IMR-90 (cell line): ENCODE measurements at regions not wholly inside any gene's neighbourhood (a gene's known extent, or its start where the extent isn't known, plus 50 kb on each side); places are given as distances from the start of the nearest gene placed in this dataset.

Experiments
- ATAC-seq: fragments of 200-7000 bp; cut with Tn5 transposase; 2 replicates; pipeline ENCODE4 v1.9.1; 2020; ENCODE audit warnings: low read depth, mild to moderate bottlenecking, moderate library complexity
- BruUV-seq: library from RNA; stranded (reverse); fragments of 400-500 nt; replicated peaks from 2 replicates; lab custom pipeline; 2021; lab: Mats Ljungman, UMichigan
- CTCF ChIA-PET: fragments of 300-600 bp; formaldehyde crosslinking; extraction: SDS; loops from one replicate; lab custom pipeline; 2021; ENCODE audit warnings: antibody characterized with exemption; lab: Yijun Ruan, JAX
- POLR2A ChIA-PET: fragments of 300-600 bp; sonication (Branson Sonifier 250); formaldehyde crosslinking; loops from one replicate; lab custom pipeline; 2022; ENCODE audit warnings: antibody characterized with exemption; ENCODE audit not compliant: unreplicated experiment; lab: Charles Lee
- DNase-seq: peaks from one replicate; pipeline ENCODE4 v3.0.0; 2013
- H2AFZ ChIP-seq: replicated peaks from 2 replicates; pipeline ENCODE3; 2013; ENCODE audit warnings: low read length, mild to moderate bottlenecking; ENCODE audit not compliant: poor library complexity
- H2AK5ac ChIP-seq: 2 replicates; pipeline ENCODE4 v1.6.1; 2013; ENCODE audit warnings: low read depth, low read length, inconsistent platforms
- H2AK9ac ChIP-seq: replicated peaks from 2 replicates; pipeline ENCODE3; 2013; ENCODE audit warnings: mild to moderate bottlenecking, low read depth, low read length, moderate library complexity; ENCODE audit not compliant: poor library complexity
- H2BK120ac ChIP-seq: 2 replicates; pipeline ENCODE4 v1.6.1; 2013; ENCODE audit warnings: low read depth, low read length, inconsistent platforms
- H2BK15ac ChIP-seq: 3 replicates; pipeline ENCODE4 v1.6.1; 2013; ENCODE audit warnings: low read depth, low read length, inconsistent platforms
- H2BK20ac ChIP-seq: 2 replicates; pipeline ENCODE4 v1.6.1; 2013; ENCODE audit warnings: low read depth, mild to moderate bottlenecking, inconsistent platforms, low read length, moderate library complexity
- H2BK5ac ChIP-seq: 2 replicates; pipeline ENCODE4 v1.6.1; 2013; ENCODE audit warnings: mild to moderate bottlenecking, low read depth, low read length, inconsistent platforms; ENCODE audit not compliant: poor library complexity, severe bottlenecking
- H3K14ac ChIP-seq: replicated peaks from 2 replicates; pipeline ENCODE4 v1.6.1; 2013; ENCODE audit warnings: low read depth, low read length, inconsistent platforms
- H3K18ac ChIP-seq: 2 replicates; pipeline ENCODE4 v1.6.1; 2013; ENCODE audit warnings: low read depth, low read length, control low read depth
- H3K23ac ChIP-seq: 2 replicates; pipeline ENCODE4 v1.6.1; 2013; ENCODE audit warnings: low read depth, low read length, inconsistent platforms
- H3K27ac ChIP-seq: 2 replicates; pipeline ENCODE4 v1.5.1; 2013; ENCODE audit warnings: mild to moderate bottlenecking, control low read depth, low read length; ENCODE audit not compliant: insufficient read depth
- H3K27me3 ChIP-seq: 2 replicates; pipeline ENCODE4 v1.6.1; 2013; ENCODE audit warnings: low read length; ENCODE audit not compliant: control insufficient read depth, insufficient read depth
- H3K36me3 ChIP-seq: 2 replicates; pipeline ENCODE4 v1.6.1; 2013; ENCODE audit warnings: low read length, mixed read lengths; ENCODE audit not compliant: control insufficient read depth, insufficient read depth
- H3K4ac ChIP-seq: 2 replicates; pipeline ENCODE4 v1.6.1; 2013; ENCODE audit warnings: low read depth, low read length, inconsistent platforms
- H3K4me1 ChIP-seq: 2 replicates; pipeline ENCODE4 v1.6.1; 2013; ENCODE audit warnings: low read length, mixed read lengths; ENCODE audit not compliant: control insufficient read depth, insufficient read depth
- H3K4me2 ChIP-seq: 2 replicates; pipeline ENCODE4 v1.6.1; 2013; ENCODE audit warnings: low read depth, mild to moderate bottlenecking, control low read depth, low read length, moderate library complexity
- H3K4me3 ChIP-seq: 2 replicates; pipeline ENCODE4 v1.5.1; 2013; ENCODE audit warnings: low read depth, mild to moderate bottlenecking, control low read depth, low read length, moderate library complexity; ENCODE audit not compliant: insufficient read depth
- H3K56ac ChIP-seq: 2 replicates; pipeline ENCODE4 v1.6.1; 2013; ENCODE audit warnings: low read length, inconsistent platforms; ENCODE audit not compliant: insufficient read depth; ENCODE audit errors: extremely low read depth
- H3K79me1 ChIP-seq, 2 experiments: 2 replicates each; pipeline ENCODE4 v1.6.1; 2013; ENCODE audit warnings: low read length in 2 of 2, inconsistent platforms in 1 of 2, low read depth in 1 of 2
- H3K9ac ChIP-seq: 2 replicates; pipeline ENCODE4 v1.6.1; 2013; ENCODE audit warnings: low read depth, low read length, control low read depth
- H3K9me1 ChIP-seq: 2 replicates; pipeline ENCODE4 v1.6.1; 2013; ENCODE audit warnings: low read length, inconsistent platforms; ENCODE audit not compliant: insufficient read depth
- H3K9me3 ChIP-seq: 2 replicates; pipeline ENCODE4 v1.6.1; 2013; ENCODE audit warnings: low read length; ENCODE audit not compliant: control insufficient read depth, insufficient read depth
- H4K20me1 ChIP-seq: 2 replicates; pipeline ENCODE4 v1.6.1; 2013; ENCODE audit warnings: low read length, inconsistent platforms; ENCODE audit not compliant: insufficient read depth
- H4K5ac ChIP-seq: 2 replicates; pipeline ENCODE4 v1.6.1; 2013; ENCODE audit warnings: mild to moderate bottlenecking, low read depth, low read length, control low read depth
- H4K8ac ChIP-seq, 2 experiments: 2 replicates each; pipeline ENCODE4 v1.6.1; 2013; ENCODE audit warnings: low read depth in 2 of 2, low read length in 2 of 2, control low read depth in 1 of 2, inconsistent platforms in 1 of 2
- H4K91ac ChIP-seq: 2 replicates; pipeline ENCODE4 v1.6.1; 2013; ENCODE audit warnings: low read depth, low read length, inconsistent platforms; ENCODE audit not compliant: insufficient read depth
- BHLHE40 ChIP-seq: fragments of 150-350 bp; IDR thresholded peaks from 2 replicates; pipeline ENCODE4 v1.6.1; 2016; ENCODE audit warnings: mild to moderate bottlenecking, low read depth, low read length
- CEBPB ChIP-seq: IDR thresholded peaks from 2 replicates; pipeline ENCODE4 v1.6.1; 2012; ENCODE audit warnings: low read depth, low read length, improper control_type of control experiment
- CHD1 ChIP-seq: IDR thresholded peaks from 2 replicates; pipeline ENCODE4 v1.6.1; 2012; ENCODE audit warnings: low read depth, low read length, improper control_type of control experiment
- CTCF ChIP-seq: conservative IDR thresholded peaks from 2 replicates; pipeline ENCODE4 v1.5.1; 2012; ENCODE audit warnings: mild to moderate bottlenecking, low read depth, low read length, improper control_type of control experiment
- ELK1 ChIP-seq: fragments of 150-350 bp; IDR thresholded peaks from 2 replicates; pipeline ENCODE4 v1.6.1; 2016; ENCODE audit warnings: low read depth, mild to moderate bottlenecking, low read length, moderate library complexity, borderline replicate concordance
- FOS ChIP-seq: fragments of 150-350 bp; IDR thresholded peaks from 2 replicates; pipeline ENCODE4 v1.6.1; 2016; ENCODE audit warnings: low read depth, low read length
- MAFK ChIP-seq: IDR thresholded peaks from 2 replicates; pipeline ENCODE4 v1.6.1; 2012; ENCODE audit warnings: low read depth, low read length, improper control_type of control experiment
- MAZ ChIP-seq: IDR thresholded peaks from 2 replicates; pipeline ENCODE4 v1.6.1; 2012; ENCODE audit warnings: low read depth, mild to moderate bottlenecking, low read length, improper control_type of control experiment, moderate library complexity, borderline replicate concordance
- MXI1 ChIP-seq: IDR thresholded peaks from 2 replicates; pipeline ENCODE4 v1.6.1; 2012; ENCODE audit warnings: low read depth, mild to moderate bottlenecking, low read length, moderate library complexity, borderline replicate concordance
- NFE2L2 ChIP-seq: fragments of 150-350 bp; IDR thresholded peaks from 2 replicates; pipeline ENCODE4 v1.6.1; 2016; ENCODE audit warnings: low read depth, mild to moderate bottlenecking, low read length
- POLR2A ChIP-seq: IDR thresholded peaks from 2 replicates; pipeline ENCODE4 v1.6.1; 2012; ENCODE audit warnings: mild to moderate bottlenecking, low read depth, low read length
- RAD21 ChIP-seq: IDR thresholded peaks from 2 replicates; pipeline ENCODE4 v1.6.1; 2012; ENCODE audit warnings: low read length, improper control_type of control experiment
- RCOR1 ChIP-seq: IDR thresholded peaks from 2 replicates; pipeline ENCODE4 v1.6.1; 2012; ENCODE audit warnings: mild to moderate bottlenecking, low read length, improper control_type of control experiment; ENCODE audit not compliant: insufficient replicate concordance
- RFX5 ChIP-seq: IDR thresholded peaks from 2 replicates; pipeline ENCODE4 v1.8.0; 2012; ENCODE audit warnings: low read depth, mild to moderate bottlenecking, low read length, moderate library complexity
- SMC3 ChIP-seq: fragments of 150-350 bp; IDR thresholded peaks from 2 replicates; pipeline ENCODE4 v1.6.1; 2016; ENCODE audit warnings: low read depth, mild to moderate bottlenecking, antibody characterized with exemption, low read length, moderate library complexity
- USF2 ChIP-seq: fragments of 150-350 bp; IDR thresholded peaks from 2 replicates; pipeline ENCODE4 v1.6.1; 2017; ENCODE audit warnings: mild to moderate bottlenecking, antibody characterized with exemption, low read length, low read depth
- WGBS, 2 experiments: methylation state at CpG; one replicate each; pipeline versions ENCODE4 v1.1.5 to v1.1.7; 2013; ENCODE audit warnings: missing lambda C conversion rate in 2 of 2; ENCODE audit not compliant: insufficient read length in 1 of 2; ENCODE audit errors: extremely low coverage in 2 of 2; 5-methylcytosine and 5-hydroxymethylcytosine counted together
- dilution Hi-C: fragments of 300-500 bp; cut with HindIII; formaldehyde crosslinking; loops from one replicate; pipeline ENCODE4 v1.14.3; 2018; ENCODE audit warnings: low sequenced_read_pairs; ENCODE audit not compliant: unreplicated experiment
- in situ Hi-C: fragments of 300-500 bp; cut with MboI; formaldehyde crosslinking; loops from 3 replicates; pipeline ENCODE4 v1.14.3; 2019; ENCODE audit warnings: low sequenced_read_pairs, inconsistent platforms, mixed read lengths
- intact Hi-C: fragments of 100-400 bp; cut with micrococcal nuclease; formaldehyde crosslinking; loops from 2 replicates; pipeline ENCODE4 v1.10.0; 2022

- Histone ChIP-seq H3K23ac (no peak overlapping the region; the same call in 1 of the 2 replicates), H3K4me2 (peak overlapping the region; percentile 71; the same call in 1 of the 2 replicates), H2BK120ac (no peak overlapping the region), H3K14ac (no peak overlapping the region), H4K8ac (no peak overlapping the region), H4K5ac (no peak overlapping the region), H3K18ac (no peak overlapping the region), H3K9me1 (no peaks in the 10 kb centered on the region), H2BK5ac (no peak overlapping the region), H3K79me1 (no peaks in the 10 kb centered on the region), H2AK5ac (no peak overlapping the region), H3K56ac (no peak overlapping the region), H3K4me1 (no peaks in the 10 kb centered on the region), H4K20me1 (no peaks in the 10 kb centered on the region), H3K27ac (no peak overlapping the region), H3K4ac (no peak overlapping the region), H3K9me3 (no peaks in the 10 kb centered on the region), H4K91ac (no peak overlapping the region), H2BK15ac (no peak overlapping the region), H2BK20ac (no peak overlapping the region), H2AK9ac (peak overlapping the region; percentile 16), H2AFZ (peak overlapping the region; percentile 93), H3K36me3 (no peaks in the 10 kb centered on the region), H3K27me3 (peaks cover 18% of the 10 kb centered on the region), H3K9ac (peak overlapping the region; percentile 52; the same call in 1 of the 2 replicates), H3K4me3 (peak overlapping the region; percentile 27)
- ChIA-PET CTCF (interaction anchor here (0.6 to 1.0 kb wide), 3 partner anchors 10 to 1026 kb away, joined by 3 to 4 read pairs (median 3); no protein-coding TSS in a partner anchor), POLR2A (no interaction called here)
- in situ Hi-C loops: loop anchor here (10.0 kb wide), 1 partner anchor 1244 kb away; no protein-coding TSS in a partner anchor
- TF ChIP-seq BHLHE40 (no peak), MAFK (no peak), MXI1 (no peak), SMC3 (peak; percentile 77), CHD1 (no peak), RAD21 (peak; percentile 88), FOS (no peak), POLR2A (no peak), MAZ (no peak), NFE2L2 (no peak), ELK1 (no peak), CEBPB (no peak), RFX5 (no peak), USF2 (no peak), CTCF (peak; percentile 93), RCOR1 (no peak)
- peak; percentile 36 for DNase-seq
- dilution Hi-C loops: no loop called here
- WGBS, 2 experiments: 2% methylated on average over 17 of the region's 44 CpGs; no CpG with 5 or more reads in 1 of the 2 experiments
- intact Hi-C loops: loop anchor here (1.0 to 5.0 kb wide), 3 partner anchors 391 to 1211 kb away; no protein-coding TSS in a partner anchor
- peak; percentile 99 for ATAC-seq
- no TSS peak for BruUV-seq
Observed at GRCh38 chr14:101628471-101628966, 67.2 kb downstream of the DIO3 start.
